HG02885 (cell line): ENCODE measurements at regions not wholly inside any gene's neighbourhood (a gene's known extent, or its start where the extent isn't known, plus 50 kb on each side); places are given as distances from the start of the nearest gene placed in this dataset.

Experiments
- ATAC-seq: cut with Tn5 transposase; IDR thresholded peaks from one replicate; pipeline ENCODE4 v1.9.1; 2021; ENCODE audit warnings: mild to moderate bottlenecking; ENCODE audit not compliant: unreplicated experiment, poor library complexity

- no peak for ATAC-seq
These were observed 611.9 kb downstream of the TBC1D22A start for GRCh38 chr22:47374273-47374771.

- ATAC-seq: no peak
These were observed 611.3 kb downstream of the TBC1D22A start for GRCh38 chr22:47373648-47374272.

- no peak for ATAC-seq
These were observed 610.3 kb downstream of the TBC1D22A start for GRCh38 chr22:47372596-47373385.

- ATAC-seq: no peak
These were observed 609.7 kb downstream of the TBC1D22A start for GRCh38 chr22:47372111-47372581.

- ATAC-seq: no peak
These were observed 609.0 kb downstream of the TBC1D22A start for GRCh38 chr22:47371263-47372090.

- ATAC-seq: no peak
These were observed 608.2 kb downstream of the TBC1D22A start for GRCh38 chr22:47370448-47371262.

- no peak for ATAC-seq
These were observed 607.1 kb downstream of the TBC1D22A start for GRCh38 chr22:47369431-47370015.

GRCh38 chr22:47369020-47369419 lies 606.6 kb downstream of the TBC1D22A start:
- no peak for ATAC-seq

- ATAC-seq: no peak
These were observed 605.8 kb downstream of the TBC1D22A start for GRCh38 chr22:47367993-47368945.

GRCh38 chr22:47367107-47367690 lies 604.7 kb downstream of the TBC1D22A start:
- ATAC-seq: no peak

GRCh38 chr22:47366026-47366767 lies 603.7 kb downstream of the TBC1D22A start:
- no peak for ATAC-seq

- no peak for ATAC-seq
These were observed 598.8 kb downstream of the TBC1D22A start for GRCh38 chr22:47361247-47361646.

- no peak for ATAC-seq
These were observed 595.0 kb downstream of the TBC1D22A start for GRCh38 chr22:47357493-47357892.

- no peak for ATAC-seq
These were observed 594.6 kb downstream of the TBC1D22A start for GRCh38 chr22:47357086-47357485.

GRCh38 chr22:47356511-47357011 lies 594.1 kb downstream of the TBC1D22A start:
- no peak for ATAC-seq

- no peak for ATAC-seq
These were observed 593.5 kb downstream of the TBC1D22A start for GRCh38 chr22:47355776-47356510.

GRCh38 chr22:47355388-47355725 lies 592.9 kb downstream of the TBC1D22A start:
- ATAC-seq: no peak
